ENCODE measurements at regions not wholly inside any gene's neighbourhood (a gene's known extent, or its start where the extent isn't known, plus 50 kb on each side); places are given as distances from the start of the nearest gene placed in this dataset.

DNA sequence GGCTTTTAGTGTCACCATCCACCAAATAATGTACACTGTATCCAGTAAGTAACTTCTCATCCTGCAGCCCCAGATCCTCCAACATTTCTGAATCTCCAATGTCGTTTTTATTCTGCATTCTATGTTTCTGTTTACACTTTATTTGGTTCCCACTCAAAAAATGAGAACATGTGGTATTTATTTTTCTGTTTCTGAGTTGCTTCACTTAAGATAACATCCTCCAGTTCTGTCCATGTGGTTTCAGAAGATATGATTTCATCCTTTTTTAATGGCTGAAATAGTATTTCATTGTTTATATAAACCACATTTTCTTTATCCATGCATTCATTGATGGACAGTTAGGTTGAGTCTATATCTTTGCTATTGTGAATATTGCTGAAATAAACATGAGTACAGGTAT, 677.3 kb upstream of the FTMT start:
- TF ChIP-seq CTCF (IDR thresholded peaks at IDR 0.05; ENCODE audit: extremely low read depth, missing control alignments) = no peak
- DNase-seq (ENCODE audit: low spot score) = no peak

GRCh38 chr5:121175986-121176385, 675.7 kb upstream of the FTMT start:
- TF ChIP-seq CTCF (IDR thresholded peaks at IDR 0.05; ENCODE audit: extremely low read depth, missing control alignments) = no peak
- DNase-seq (ENCODE audit: low spot score) = no peak

GRCh38 chr5:121182788-121183490, 668.7 kb upstream of the FTMT start:
- TF ChIP-seq CTCF (IDR thresholded peaks at IDR 0.05; ENCODE audit: extremely low read depth, missing control alignments) = no peak
- DNase-seq (ENCODE audit: low spot score) = no peak

- no peak for TF ChIP-seq CTCF (IDR thresholded peaks at IDR 0.05; ENCODE audit: extremely low read depth, missing control alignments)
Measured at GRCh38 chr5:121188849-121189248, 662.8 kb upstream of the FTMT start.

DNA sequence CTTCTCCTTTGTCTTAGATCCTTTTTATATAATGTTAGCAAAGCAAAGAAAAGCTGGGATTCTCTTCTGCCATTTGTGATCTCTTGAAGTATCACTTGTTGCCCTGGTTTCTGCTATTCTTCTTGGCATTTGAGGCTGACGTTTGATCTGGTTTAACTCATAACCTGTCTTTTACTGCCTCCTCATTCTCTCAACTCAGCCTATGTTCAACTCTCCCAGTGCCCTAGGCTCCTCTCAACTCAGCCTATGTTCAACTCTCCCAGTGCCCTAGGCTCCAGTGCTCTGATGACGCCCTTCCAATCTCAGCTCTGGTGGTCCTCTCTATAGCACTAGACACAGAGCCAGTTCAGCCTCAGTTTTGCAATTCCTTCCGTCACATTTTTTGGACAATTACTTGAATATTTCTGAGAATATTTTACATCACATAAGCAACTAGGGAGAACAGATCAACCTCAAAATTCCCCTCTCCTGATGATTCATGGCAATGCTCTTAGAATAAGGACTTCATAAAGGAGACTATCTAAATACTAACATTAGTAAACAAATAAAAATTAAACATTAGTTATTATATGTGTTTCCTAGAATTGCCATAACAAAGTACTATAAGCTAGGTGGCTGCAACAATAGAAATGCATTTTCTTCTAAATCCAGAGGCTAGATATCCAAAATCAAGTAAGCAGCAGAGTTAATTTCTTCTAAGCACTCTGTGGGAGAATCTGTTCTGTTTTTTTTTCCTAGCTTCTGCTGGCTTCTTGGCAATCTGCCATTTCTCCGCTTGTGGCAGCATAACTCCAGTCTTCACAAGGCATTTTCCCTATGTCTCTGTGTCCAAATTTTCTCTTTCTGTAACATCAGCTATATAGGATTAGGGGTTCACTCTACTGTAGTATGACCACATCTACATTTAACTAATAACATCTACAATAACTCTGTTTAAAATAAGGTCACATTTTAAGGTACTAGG, 662.1 kb upstream of the FTMT start:
- TF ChIP-seq CTCF (IDR thresholded peaks at IDR 0.05; ENCODE audit: extremely low read depth, missing control alignments) = no peak
- no peak for DNase-seq (ENCODE audit: low spot score)

More at GRCh38 chr5:121188849-121189248, 662.8 kb upstream of the FTMT start:
- DNase-seq (ENCODE audit: low spot score) = no peak

DNA sequence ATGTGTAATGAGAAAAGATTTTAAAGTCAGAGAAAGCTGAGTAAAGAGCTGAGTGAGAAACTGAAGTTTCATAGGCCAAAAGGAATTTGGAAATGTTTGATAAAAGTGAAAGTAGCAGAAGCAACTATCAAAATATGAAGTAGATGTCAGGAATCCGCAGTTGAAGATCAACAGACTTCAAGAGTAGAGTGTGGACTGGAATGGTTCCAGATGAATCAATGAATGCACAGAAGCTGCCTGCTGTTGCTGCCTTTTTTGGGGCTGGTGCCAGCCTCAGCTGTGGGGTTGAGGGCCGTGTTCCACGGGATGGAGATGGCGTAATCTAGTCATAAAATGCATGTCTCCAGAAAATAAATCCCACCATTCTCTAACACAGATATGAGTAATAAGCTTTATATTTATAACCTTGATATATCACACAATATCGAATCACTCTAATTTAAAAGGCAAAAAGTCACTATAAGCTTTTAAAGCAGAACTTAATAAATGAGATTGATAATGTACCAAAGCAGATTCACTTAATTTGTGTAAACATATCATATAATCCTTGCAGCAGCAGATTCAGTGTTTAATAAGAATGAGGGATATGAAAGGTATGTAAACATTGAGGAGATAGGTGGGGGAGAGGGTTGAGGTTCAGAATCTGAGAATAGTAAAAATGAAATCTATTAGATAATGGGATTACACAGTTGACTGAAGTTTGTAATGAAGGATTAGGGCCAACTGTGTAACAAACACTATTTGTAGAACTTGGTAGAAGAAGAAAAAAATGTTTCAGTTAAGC, 652.3 kb upstream of the FTMT start:
- DNase-seq (ENCODE audit: low spot score) = no peak
- no peak for TF ChIP-seq CTCF (IDR thresholded peaks at IDR 0.05; ENCODE audit: extremely low read depth, missing control alignments)

All from GM20000 (cell line).